ENCODE measurements at regions not wholly inside any gene's neighbourhood (a gene's known extent, or its start where the extent isn't known, plus 50 kb on each side); places are given as distances from the start of the nearest gene placed in this dataset. TPM values are rescaled to one million over a fixed set of nuclear protein-coding genes. Genes with fewer than 3 reads are reported as not detected.
"Not testable (repeated sequence)": the region's sequence is repeated elsewhere in the genome, so short reads cannot be mapped to it uniquely, and the experiment has no call there.

DNA sequence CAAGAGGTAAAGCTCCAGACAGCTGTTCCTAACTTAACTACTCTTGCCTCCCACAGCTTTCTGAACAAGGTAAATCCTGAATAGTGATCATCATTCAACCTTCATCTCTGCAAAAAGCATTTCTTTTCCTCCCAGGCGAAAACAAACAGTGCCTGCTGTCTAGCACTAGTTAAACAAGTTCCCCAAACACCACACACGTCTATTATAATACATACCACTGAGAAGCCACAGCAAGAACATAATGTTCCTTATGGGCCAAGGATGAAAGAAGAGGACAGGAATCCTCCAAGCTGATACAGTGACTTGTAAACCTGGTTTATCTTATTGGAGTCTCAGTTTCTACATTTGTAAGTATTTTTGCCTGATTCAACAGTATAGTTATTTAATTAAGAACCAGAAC, 56.1 kb upstream of the PDPR start:
- WGBS, result no CpG with 5 or more reads among the region's 2 CpGs
- H3K36me3 ChIP-seq; H3K4me3 ChIP-seq; H3K9me3 ChIP-seq; H3K27me3 ChIP-seq (replicated peaks; ENCODE audit: insufficient read depth); H3K4me1 ChIP-seq (replicated peaks); DNase-seq (ENCODE audit: low spot score); intact Hi-C loops (cut with DNase I): not testable (repeated sequence)
- peak overlapping the region; percentile 53 to 76 for H3K27ac ChIP-seq
- peak; percentile 29 for TF ChIP-seq POLR2AphosphoS5 (IDR thresholded peaks at IDR 0.05)

DNA sequence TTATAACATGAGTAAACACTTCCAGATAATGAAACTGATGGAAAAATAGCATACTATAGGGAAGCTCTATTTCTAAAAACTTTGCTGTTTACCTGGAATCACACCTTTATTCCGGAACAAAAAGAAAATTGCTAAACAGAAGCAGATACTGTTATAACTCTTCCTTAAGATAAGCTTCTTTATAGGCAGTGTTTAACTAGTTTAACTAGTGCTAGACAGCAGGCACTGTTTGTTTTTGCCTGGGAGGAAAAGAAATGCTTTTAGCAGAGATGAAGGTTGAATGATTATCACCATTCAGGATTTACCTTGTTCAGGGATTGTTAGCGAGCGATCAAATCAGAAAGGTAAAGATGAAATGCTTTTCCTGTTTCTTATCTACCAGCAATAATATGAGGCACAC, 54.7 kb upstream of the PDPR start:
- TF ChIP-seq POLR2AphosphoS5 (IDR thresholded peaks at IDR 0.05), result peak; percentile 7
- H3K27ac ChIP-seq, result peak overlapping the region; percentile 51 to 53
- intact Hi-C loops (cut with DNase I); H3K4me3 ChIP-seq; H3K36me3 ChIP-seq; H3K9me3 ChIP-seq; H3K27me3 ChIP-seq (replicated peaks; ENCODE audit: insufficient read depth); H3K4me1 ChIP-seq (replicated peaks); DNase-seq (ENCODE audit: low spot score): not testable (repeated sequence)
- WGBS, result 44% methylated on average over 3 of the region's 3 CpGs

DNA sequence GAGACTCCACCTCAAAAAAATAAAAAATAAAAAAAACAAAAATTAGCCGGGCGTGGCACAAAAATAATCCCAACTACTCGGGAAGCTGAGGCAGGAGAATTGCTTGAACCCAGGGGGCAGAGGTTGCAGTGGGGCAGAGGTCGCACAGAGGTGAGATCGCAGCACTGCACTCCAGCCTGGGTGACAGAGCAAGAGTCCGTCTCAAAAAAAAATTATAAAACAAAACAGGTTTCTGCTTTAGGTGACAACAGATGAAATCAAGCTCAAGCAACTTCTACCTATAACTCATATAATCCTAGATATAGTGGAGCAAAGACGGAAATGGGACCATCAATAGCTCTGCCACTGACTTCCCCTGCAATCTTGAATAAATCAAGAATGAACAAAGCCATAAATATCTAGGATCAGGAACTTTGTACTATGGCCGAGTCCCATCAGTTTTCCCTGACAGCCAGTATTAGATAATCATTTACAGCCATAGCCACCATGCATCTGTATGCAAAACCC, 53.6 kb upstream of the PDPR start:
- H3K4me1 ChIP-seq (replicated peaks); DNase-seq (ENCODE audit: low spot score); H3K4me3 ChIP-seq; H3K9me3 ChIP-seq; H3K27me3 ChIP-seq (replicated peaks; ENCODE audit: insufficient read depth); H3K36me3 ChIP-seq; intact Hi-C loops (cut with DNase I): not testable (repeated sequence)
- H3K27ac ChIP-seq, result peak overlapping the region in 1 of 2 donors; percentile 53
- 82% methylated on average over 8 of the region's 8 CpGs for WGBS

DNA sequence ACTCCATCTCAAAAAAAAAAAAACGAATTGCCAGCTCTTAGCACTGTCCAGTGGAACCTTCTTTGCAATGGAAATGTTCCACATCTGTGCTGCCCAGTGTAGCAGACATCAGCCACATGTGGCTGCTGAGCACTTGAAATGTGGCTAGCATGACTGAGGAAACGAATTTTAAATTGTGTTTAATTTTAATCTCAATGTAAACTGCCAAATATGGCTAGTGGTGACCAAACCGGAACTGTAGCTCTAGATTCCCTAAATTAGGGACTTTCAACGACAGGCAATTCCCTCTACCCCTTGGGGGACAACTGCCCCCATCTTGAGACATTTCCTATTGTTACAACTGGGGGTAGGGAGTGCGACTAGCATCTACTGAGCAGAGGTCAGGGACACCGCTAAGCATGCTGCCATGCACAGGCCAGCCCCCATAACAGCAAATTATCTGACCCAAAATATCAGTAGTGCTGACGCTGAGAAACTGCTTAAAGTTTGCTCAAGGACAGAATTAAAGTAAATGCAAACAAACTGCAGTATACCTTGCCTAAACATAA, 52.4 kb upstream of the PDPR start:
- 57% methylated on average over 7 of the region's 7 CpGs for WGBS
- H3K36me3 ChIP-seq; DNase-seq (ENCODE audit: low spot score); H3K27me3 ChIP-seq (replicated peaks; ENCODE audit: insufficient read depth); H3K4me1 ChIP-seq (replicated peaks); H3K9me3 ChIP-seq; intact Hi-C loops (cut with DNase I); H3K4me3 ChIP-seq: not testable (repeated sequence)
- peak overlapping the region in 1 of 2 donors; percentile 15 for H3K27ac ChIP-seq

DNA sequence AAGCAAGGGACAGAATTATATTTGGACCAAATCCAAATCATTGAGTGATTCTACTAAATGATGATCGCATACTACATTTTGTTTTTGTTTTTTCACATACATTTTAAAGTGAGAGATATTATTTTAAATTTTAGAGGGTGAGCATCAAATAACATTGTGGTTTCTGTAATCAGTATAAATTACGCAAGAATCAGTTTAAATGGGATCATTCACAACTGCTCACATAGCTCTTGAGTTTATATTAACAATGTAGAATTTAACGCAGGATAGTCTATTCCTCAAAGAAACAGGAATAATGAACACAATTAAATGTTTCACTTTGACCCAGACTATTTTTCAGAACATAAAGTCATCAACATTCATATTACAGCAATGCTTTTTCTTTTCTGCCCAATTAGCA, 51.2 kb upstream of the PDPR start:
- H3K27ac ChIP-seq; H3K4me3 ChIP-seq; intact Hi-C loops (cut with DNase I); H3K27me3 ChIP-seq (replicated peaks; ENCODE audit: insufficient read depth); H3K36me3 ChIP-seq; H3K4me1 ChIP-seq (replicated peaks); H3K9me3 ChIP-seq; DNase-seq (ENCODE audit: low spot score): not testable (repeated sequence)
- WGBS, result 84% methylated on average over 3 of the region's 3 CpGs

Small RNA genes lying in the stretch of these regions (microRNA-seq; reads per million reads assigned to microRNA genes)
- not detected for gene MIR1972-2

Small RNA genes lying in the stretch of these regions (small RNA-seq; reads per million reads assigned to genes)
- 0 reads per million in 2 donors for gene MIR1972-2
